OCI-LY1 (cell line): ENCODE measurements at regions not wholly inside any gene's neighbourhood (a gene's known extent, or its start where the extent isn't known, plus 50 kb on each side); places are given as distances from the start of the nearest gene placed in this dataset.

Source experiments
- H2AFZ ChIP-seq: fragments of 200-600 bp; sonication (generic), shearing (Covaris generic); 2 replicates; pipeline ENCODE4 v1.6.0; 2014; ENCODE audit warnings: antibody characterized with exemption, mild to moderate bottlenecking, low read length
- H3F3A ChIP-seq: fragments of 200-600 bp; sonication (generic), shearing (Covaris generic); 2 replicates; pipeline ENCODE4 v1.6.0; 2014; ENCODE audit warnings: mild to moderate bottlenecking, antibody characterized with exemption, low read length, moderate library complexity; ENCODE audit not compliant: insufficient read depth
- H3K27ac ChIP-seq: fragments of 200-600 bp; sonication (generic); 2 replicates; pipeline ENCODE4 v1.5.1; 2014; ENCODE audit warnings: low read length, mixed run types, mild to moderate bottlenecking, low read depth; ENCODE audit not compliant: poor library complexity, severe bottlenecking
- H3K27me3 ChIP-seq: fragments of 200-600 bp; sonication (generic); 2 replicates; pipeline ENCODE4 v1.6.0; 2014; ENCODE audit warnings: antibody characterized with exemption, mild to moderate bottlenecking, low read length, moderate library complexity; ENCODE audit not compliant: insufficient read depth
- H3K36me3 ChIP-seq: fragments of 200-600 bp; sonication (generic); 2 replicates; pipeline ENCODE4 v1.6.1; 2014; ENCODE audit warnings: mild to moderate bottlenecking, antibody characterized with exemption, low read length, moderate library complexity, mixed read lengths; ENCODE audit not compliant: insufficient read depth
- H3K4me1 ChIP-seq: fragments of 200-600 bp; sonication (generic); 2 replicates; pipeline ENCODE4 v1.5.1; 2014; ENCODE audit warnings: mild to moderate bottlenecking, low read length, moderate library complexity; ENCODE audit not compliant: insufficient read depth, severe bottlenecking
- H3K4me2 ChIP-seq: fragments of 200-600 bp; sonication (generic), shearing (Covaris generic); 2 replicates; pipeline ENCODE4 v1.6.1; 2014; ENCODE audit warnings: low read length
- H3K4me3 ChIP-seq: fragments of 200-600 bp; sonication (generic); 2 replicates; pipeline ENCODE4 v1.5.1; 2014; ENCODE audit warnings: low read length, low read depth, mild to moderate bottlenecking, mixed read lengths; ENCODE audit not compliant: poor library complexity, severe bottlenecking
- H3K79me2 ChIP-seq: fragments of 200-600 bp; shearing (Covaris generic); 2 replicates; pipeline ENCODE4 v1.6.1; 2016; ENCODE audit warnings: mixed run types, low read length, mixed read lengths; ENCODE audit not compliant: insufficient read depth
- H3K9ac ChIP-seq: fragments of 200-600 bp; sonication (generic), shearing (Covaris generic); 2 replicates; pipeline ENCODE4 v1.6.1; 2014; ENCODE audit warnings: mild to moderate bottlenecking, low read length, mixed read lengths
- H3K9me2 ChIP-seq: fragments of 200-600 bp; sonication (generic), shearing (Covaris generic); 2 replicates; pipeline ENCODE4 v1.6.1; 2014; ENCODE audit warnings: low read depth, mild to moderate bottlenecking, low read length, mixed read lengths
- H3K9me3 ChIP-seq: fragments of 200-600 bp; shearing (Covaris generic); 2 replicates; pipeline ENCODE4 v1.6.1; 2014; ENCODE audit warnings: low read length, mixed read lengths
- H4K20me1 ChIP-seq: fragments of 200-600 bp; sonication (generic), shearing (Covaris generic); 2 replicates; pipeline ENCODE4 v1.6.0; 2016; ENCODE audit warnings: mild to moderate bottlenecking, low read length; ENCODE audit not compliant: insufficient read depth
- CTCF ChIP-seq: fragments of 200-600 bp; sonication (generic), shearing (Covaris generic); IDR thresholded peaks from 2 replicates; pipeline ENCODE4 v1.5.1; 2017; ENCODE audit warnings: mild to moderate bottlenecking, antibody characterized with exemption, low read length, moderate library complexity, mixed read lengths
- EZH2 ChIP-seq: fragments of 200-600 bp; sonication (generic), shearing (Covaris generic); IDR thresholded peaks from 2 replicates; pipeline ENCODE4 v1.8.0; 2017; ENCODE audit warnings: borderline replicate concordance, mixed run types, mild to moderate bottlenecking, antibody characterized with exemption, low read length, moderate library complexity, mixed read lengths

- Histone ChIP-seq H3K79me2 (no peaks in the 10 kb centered on the region), H3K4me2 (no peak overlapping the region), H3K9ac (no peak overlapping the region), H3K4me3 (no peak overlapping the region), H3K27me3 (no peaks in the 10 kb centered on the region), H2AFZ (no peak overlapping the region), H3K27ac (no peak overlapping the region), H3F3A (no peaks in the 10 kb centered on the region), H3K4me1 (no peaks in the 10 kb centered on the region), H3K36me3 (no peaks in the 10 kb centered on the region), H3K9me2 (no peaks in the 10 kb centered on the region), H3K9me3 (no peaks in the 10 kb centered on the region), H4K20me1 (no peaks in the 10 kb centered on the region)
- TF ChIP-seq CTCF: no peak
- no peak for TF ChIP-seq EZH2
These were observed 495.2 kb downstream of the TLE4 start for GRCh38 chr9:80066931-80067330.

GRCh38 chr9:80062567-80062966, 490.8 kb downstream of the TLE4 start:
- Histone ChIP-seq H3K4me3 (no peak overlapping the region), H3K27ac (no peak overlapping the region), H3K9me2 (no peaks in the 10 kb centered on the region), H3K4me1 (no peaks in the 10 kb centered on the region), H3K36me3 (no peaks in the 10 kb centered on the region), H2AFZ (no peak overlapping the region), H3K9me3 (no peaks in the 10 kb centered on the region), H4K20me1 (no peaks in the 10 kb centered on the region), H3K27me3 (no peaks in the 10 kb centered on the region), H3F3A (no peaks in the 10 kb centered on the region), H3K4me2 (no peak overlapping the region), H3K9ac (no peak overlapping the region), H3K79me2 (no peaks in the 10 kb centered on the region)
- TF ChIP-seq CTCF: no peak
- no peak for TF ChIP-seq EZH2

- Histone ChIP-seq H3K4me3 (no peak overlapping the region), H3K9me3 (no peaks in the 10 kb centered on the region), H3K79me2 (no peaks in the 10 kb centered on the region), H3K4me2 (no peak overlapping the region), H2AFZ (no peak overlapping the region), H3K27me3 (no peaks in the 10 kb centered on the region), H4K20me1 (no peaks in the 10 kb centered on the region), H3K36me3 (no peaks in the 10 kb centered on the region), H3K27ac (no peak overlapping the region), H3F3A (no peaks in the 10 kb centered on the region), H3K9ac (no peak overlapping the region), H3K9me2 (no peaks in the 10 kb centered on the region), H3K4me1 (no peaks in the 10 kb centered on the region)
- TF ChIP-seq CTCF: no peak
- TF ChIP-seq EZH2: no peak
These were observed 490.2 kb downstream of the TLE4 start for GRCh38 chr9:80061940-80062339.
